ENCODE measurements at regions not wholly inside any gene's neighbourhood (a gene's known extent, or its start where the extent isn't known, plus 50 kb on each side); places are given as distances from the start of the nearest gene placed in this dataset.

DNA sequence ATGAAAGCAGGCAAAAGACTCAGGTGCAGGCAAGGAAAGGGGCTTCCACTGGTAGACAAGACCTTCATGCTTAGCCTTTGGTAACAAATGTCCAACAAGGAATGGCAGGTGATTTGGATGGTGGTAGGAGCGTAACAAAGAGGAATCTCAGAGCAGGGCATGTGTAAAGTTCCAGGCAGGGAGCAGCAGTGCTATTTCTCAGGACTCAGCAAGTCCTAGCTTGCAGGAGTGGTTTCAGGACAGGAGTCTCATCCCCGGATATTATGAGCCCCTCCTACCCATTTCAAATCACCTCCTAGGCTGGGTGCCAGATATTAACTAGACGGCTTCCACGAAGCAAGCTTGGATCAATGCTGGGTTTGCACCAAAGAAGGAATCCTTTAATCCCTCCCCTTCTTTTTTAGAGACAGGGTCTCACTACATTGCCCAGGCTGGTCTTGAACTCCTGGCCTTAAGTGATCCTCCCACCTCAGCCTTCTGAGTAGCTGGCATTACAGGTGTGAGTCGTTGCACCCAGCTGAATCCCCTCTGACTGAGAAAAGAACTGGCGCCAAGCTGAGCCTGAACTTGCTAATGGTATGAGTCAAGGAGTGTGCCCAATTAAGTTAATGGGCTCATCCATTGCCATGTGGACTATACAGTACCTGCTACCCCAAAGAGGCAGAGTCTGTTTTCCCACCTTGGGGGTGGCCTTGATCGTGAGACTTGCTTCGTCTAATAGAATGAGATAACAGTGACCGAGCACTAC is 190.3 kb downstream of the ARL4C start:
- no peak for DNase-seq (ENCODE audit: low read depth)

DNA sequence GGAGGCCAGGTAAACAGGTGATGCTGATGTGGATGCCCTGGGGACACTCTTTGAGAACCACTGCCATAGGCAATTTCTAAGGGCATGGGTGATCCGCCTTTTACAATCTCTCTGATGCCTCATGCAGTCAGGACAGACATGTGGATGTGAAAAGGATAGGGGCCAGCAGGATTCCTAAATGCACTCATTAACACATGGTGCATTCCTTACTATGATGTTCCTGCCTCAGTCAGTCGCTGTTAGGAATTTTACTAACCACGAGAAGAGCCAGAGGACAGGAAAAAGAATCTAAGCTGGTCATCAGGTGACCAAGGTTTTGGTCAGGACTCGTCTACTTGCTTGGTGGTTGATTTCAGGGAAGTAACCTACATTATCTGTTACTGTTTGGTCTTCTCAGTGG is 191.0 kb downstream of the ARL4C start:
- DNase-seq (ENCODE audit: low read depth): peak; percentile 77

DNA sequence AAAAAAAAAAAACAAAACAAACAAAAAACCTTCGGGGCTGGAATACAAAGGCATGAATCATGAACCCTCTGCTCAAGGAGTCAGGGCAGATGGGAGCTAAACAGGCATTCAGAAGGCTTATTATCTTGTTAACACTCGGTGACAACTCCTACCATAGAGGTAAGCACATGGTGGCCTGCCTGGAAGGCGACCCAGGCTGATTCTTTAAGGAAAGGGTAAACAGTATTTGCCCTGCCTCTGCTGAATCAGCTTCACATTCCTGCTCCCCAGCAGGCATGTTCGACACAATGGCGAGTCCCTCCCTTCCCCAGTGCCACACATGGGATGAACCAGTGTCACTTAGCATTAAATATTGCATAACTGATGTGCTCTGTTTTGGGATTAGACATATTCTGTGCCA is 191.9 kb downstream of the ARL4C start:
- DNase-seq (ENCODE audit: low read depth): peak; percentile 76

DNA sequence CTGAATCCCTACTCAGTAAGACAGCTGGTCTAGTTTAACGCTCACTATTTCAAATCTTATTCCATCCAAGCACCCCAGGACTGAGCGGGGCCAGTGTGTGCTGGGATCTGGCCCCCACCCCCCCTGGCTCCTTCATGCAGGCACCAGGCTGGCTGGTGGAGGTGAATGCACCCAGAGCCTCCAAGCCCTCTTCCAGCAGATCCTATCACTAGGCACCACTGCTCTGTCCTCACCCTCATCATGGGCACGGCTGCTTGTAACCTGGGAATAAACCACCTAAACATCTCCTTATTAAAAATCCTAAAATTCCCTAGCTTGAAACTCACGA is 194.3 kb downstream of the ARL4C start:
- no peak for DNase-seq (ENCODE audit: low read depth)

DNA sequence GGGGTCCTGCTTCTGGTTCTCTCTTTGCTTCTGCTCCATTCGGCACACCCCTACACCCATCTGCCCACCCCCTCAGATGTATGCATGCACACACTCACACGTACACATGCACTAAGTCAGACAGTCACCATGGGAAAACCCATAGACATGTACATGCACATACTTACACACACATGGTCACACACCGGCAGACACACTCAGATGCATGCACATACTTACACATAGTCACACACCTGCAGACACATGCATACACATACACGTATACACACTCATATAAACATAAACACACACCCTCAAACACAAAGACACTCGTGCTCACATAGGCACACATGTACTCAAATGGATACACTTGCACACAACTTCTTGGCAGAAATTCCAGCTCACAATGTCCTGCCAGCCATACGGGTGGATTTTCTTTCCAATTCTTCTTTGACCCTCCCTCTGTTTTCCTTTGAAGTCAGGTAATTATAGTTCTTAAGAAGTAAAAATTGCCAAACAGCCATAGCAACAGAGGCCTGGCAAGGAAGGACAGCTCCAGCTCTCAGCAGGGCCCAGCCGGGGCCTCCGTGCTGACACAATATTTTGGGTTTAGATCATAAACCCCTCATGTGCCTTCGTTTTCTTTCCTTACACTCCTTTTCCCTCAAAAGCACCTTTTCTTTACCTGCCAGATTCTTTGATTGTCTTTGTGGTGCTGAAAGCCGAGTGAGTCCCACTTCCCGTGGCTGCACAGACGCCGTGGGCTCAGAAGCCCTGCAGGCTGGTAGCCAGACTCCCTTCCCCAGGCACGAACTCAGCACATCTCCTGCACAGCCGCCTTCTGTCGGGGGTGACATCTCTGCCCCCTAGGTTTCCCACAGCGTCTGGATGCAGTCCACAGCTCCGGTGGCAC is 195.7 kb downstream of the ARL4C start:
- DNase-seq (ENCODE audit: low read depth): no peak

DNA sequence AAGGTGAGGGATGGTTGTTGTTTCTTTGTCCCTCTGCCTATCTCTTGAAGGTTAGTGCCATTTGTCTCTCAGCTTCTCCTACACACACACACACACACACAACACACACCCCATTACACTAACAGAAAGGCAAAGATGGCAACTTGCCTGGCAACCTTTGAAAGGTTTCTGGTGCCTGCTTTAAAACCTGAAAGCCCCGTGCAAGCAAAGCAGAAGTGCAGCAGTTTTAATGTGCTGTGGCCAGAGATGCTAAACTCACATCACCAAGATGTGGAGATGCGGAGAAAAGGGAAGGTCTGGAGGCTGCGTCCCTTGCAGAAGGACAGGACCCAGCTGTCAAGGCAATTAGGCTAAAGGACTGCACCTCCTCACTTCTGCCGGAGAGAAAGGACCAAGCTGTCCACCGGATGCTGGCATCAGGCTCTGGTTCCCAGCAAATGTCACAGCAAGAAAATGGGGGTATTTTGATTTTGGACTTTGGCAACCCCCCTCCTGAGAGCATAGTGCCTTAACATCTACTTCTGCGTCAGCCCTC is 196.4 kb downstream of the ARL4C start:
- no peak for DNase-seq (ENCODE audit: low read depth)

DNA sequence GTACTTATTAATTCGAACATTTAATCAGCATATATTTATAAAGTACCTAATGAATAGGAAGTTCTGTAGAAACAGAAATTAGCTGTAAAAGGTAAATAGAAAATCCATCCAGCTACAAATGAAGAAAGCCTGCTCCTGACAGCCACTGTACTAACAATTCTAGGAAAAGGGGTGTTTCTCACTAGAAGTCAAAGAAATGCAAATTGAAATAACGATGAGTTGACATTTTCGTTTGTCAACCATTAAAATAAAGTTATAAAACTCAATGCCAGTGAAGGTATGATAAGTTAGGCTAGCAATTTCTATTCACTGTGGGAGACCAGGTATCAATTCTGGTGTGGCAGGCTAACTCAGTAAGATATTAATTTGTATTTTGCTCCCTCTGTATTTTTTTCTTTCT is 198.0 kb downstream of the ARL4C start:
- DNase-seq (ENCODE audit: low read depth): no peak

DNA sequence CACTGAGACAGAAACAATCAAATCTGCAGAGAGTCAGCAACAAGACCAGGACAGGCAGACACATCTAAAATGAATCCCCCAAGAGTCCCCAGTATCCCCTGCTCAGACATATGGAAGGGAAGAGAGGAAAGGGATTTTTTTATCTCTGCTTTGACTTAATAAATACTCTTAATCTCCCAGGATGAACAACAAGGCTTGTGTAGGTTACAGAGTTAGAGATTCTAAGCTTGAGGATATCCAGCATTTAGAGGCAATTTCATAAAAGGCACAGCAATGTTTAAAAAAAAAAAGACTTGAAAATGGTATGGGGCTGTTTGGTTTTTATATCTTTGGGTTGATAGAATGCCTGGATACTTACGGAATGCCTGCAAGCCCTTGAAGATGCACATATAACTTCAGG is 199.9 kb downstream of the ARL4C start:
- no peak for DNase-seq (ENCODE audit: low read depth)

DNA sequence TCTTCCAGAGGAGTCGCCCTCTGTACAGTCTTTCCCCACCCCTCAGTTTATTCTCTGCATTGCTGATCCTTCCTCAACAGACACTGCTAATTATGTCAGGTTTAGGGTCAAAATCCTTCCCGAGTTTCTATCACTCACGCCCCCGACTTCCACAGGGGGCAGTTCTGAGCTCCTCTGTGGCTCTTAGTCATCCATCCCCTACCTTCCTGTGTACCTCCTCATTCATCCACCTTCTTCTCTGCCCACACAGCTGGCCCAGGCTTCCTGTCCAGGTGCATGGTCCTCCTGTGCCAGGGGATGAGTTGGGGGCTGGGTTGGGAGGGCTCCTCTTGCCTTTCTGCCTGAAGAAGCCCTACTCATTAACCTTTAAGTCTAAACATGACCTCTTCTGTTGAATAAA is 202.9 kb downstream of the ARL4C start:
- DNase-seq (ENCODE audit: low read depth): no peak

DNA sequence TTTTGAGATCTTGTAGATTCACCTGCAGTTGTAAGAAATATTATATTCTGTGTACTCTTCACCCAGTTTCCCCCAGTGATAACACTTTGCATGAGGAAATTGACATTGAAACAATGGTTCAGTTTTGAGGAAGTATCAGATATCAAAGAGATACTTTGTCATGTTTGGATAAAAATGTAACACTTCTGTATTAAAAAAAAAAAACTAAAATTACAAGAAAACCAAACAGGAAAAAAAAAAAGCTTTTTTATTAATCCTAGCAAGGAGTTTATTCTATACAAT is 204.0 kb downstream of the ARL4C start:
- DNase-seq (ENCODE audit: low read depth): no peak

DNA sequence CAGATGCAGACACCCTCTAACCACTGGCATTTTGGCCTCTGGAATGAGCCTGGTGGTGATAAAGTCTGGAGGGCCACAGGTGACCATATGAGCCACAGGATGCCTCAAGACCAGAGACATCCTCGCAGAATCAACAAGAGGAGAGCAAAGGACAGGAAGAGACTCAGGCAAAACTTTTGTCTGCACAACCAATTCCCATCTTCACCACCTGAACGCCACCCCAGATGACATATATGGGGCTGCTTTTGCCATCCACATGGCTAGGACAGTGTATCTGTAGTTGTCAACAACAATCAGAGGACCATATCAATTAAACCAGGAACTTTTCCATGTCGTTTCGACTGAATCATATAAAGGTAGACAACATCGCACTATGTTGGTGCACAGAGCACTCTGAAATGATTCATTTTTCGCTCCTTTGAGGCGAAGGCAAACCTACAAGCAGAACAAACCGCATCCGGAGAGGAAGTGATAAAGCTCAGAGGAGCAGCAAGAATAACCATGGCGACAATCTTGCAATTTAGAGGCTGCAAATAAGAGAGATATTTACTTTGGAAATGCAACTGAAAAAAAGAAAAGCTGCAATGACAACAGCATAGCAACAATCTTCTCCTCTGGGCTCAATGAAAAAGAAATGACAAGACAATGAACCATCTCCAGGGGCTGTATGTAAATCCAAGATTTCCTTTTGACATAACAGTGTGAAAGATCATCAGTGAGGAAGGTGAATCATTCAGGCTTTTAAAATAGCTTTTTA is 204.5 kb downstream of the ARL4C start:
- DNase-seq (ENCODE audit: low read depth): peak; percentile 89

DNA sequence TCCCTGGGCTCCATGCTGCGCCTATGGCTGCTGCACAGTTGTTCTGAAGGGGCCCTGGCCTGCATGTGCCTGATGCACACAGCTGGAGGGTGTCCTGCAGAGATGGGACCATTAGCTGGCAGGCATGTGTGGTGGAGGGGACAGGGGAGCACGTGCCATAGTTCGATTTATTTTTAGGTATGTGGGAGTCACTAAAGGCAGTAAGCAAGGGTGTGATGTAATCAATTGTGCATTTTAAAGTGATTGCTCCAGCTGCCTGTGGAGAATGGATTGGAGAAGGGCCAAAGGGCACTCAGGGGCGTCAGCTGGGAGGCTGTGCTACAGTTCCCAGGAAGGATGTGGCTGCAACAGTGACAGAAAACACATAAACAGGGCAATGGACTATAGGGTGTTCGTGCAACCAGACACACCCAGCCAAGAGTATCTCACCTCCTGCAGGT is 205.1 kb downstream of the ARL4C start:
- peak; percentile 93 for DNase-seq (ENCODE audit: low read depth)

DNA sequence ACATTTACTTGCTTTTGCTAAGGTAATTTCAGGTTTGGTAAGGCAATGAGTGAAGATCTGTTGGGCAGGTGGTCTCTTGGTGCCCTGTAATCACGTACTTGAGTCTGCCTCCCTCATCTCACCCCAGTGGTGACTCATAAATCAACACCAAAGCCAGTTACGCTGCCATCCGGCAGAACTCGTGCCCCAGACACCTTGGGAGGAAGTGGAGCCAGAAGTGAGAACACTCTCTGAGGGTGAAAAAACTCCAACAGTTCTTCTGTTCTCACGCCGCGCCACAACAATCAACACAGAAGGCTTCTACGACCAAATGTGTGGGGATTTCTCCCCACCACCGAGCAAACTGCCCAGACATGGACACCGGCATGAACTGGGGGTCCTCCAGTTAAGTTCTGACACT is 206.2 kb downstream of the ARL4C start:
- DNase-seq (ENCODE audit: low read depth): peak; percentile 52

DNA sequence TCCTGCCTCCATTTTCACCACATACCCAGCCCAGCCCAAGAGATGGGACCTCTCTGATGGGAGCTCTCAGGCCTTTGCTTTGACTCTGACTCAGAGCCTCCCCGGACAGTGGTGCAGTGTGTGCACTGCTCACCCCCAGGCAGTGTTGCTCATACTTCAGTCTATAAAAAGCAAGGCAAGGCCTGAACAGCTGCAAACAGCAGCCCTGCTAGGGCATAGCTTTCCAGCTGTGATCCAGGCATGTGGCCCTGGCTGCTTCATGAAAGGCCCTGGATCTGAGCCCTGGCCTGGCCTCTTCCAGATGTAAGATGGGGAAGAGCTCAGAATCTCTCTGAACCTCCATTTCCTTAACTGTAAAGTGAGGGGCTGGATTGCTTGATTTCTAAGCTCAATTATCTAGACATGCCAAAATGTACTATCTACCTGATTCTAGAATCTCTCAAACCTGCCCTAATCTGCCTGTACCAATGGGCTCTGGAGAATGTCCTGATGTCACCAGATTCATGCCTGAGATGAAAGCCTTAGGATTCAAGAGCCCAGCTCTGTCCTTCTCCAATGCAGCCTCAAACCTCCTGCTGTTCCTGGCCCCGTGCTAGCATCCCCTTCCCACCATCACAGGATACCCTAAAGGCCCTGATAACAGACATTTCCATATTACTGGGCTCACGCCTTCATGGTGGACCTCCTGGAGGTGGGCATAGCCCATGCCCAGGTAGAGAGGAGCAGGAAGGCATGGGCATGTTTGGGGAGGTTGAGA is 206.9 kb downstream of the ARL4C start:
- peak; percentile 99 for DNase-seq (ENCODE audit: low read depth)

DNA sequence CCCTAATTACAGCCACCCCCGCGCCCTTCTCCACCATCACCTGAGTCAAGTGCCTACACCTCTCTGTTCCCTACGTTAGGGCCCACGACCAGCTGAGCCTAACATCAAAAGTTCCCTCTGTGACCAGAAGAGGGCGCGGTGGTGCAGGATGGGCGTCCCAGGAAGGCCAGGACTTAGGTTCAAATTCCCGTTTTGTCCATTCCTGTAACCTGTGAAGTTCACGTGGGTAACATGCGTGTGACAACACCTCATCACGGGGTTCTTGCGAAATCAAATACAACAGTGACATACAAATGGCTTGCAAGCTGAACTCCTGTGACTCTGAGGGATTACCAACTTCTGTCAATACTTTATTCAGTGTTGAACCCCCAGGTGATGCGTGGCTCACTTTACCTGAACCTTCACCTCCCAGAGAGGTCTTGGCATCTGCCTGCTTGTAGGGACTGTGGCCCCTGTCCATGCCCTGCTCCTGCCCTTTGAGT is 207.9 kb downstream of the ARL4C start:
- peak; percentile 45 for DNase-seq (ENCODE audit: low read depth)

DNA sequence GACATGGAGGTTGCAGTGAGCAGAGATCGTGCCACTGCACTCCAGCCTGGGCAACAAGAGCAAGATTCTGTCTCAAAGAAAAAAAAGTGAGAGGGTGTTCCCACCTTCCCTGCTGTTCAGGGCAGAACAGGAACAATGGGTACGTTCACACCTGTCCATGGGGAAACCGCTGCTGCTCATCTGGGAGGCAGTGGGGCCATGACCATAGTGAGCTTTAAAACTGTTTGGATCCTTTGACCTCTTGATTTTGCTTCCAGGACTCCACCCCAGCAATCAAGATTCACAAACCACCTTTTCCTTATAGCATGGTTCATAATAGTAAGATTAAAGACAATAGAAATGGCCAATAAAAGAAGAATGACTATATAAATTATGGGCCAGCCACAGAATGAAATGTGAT is 209.2 kb downstream of the ARL4C start:
- no peak for DNase-seq (ENCODE audit: low read depth)

DNA sequence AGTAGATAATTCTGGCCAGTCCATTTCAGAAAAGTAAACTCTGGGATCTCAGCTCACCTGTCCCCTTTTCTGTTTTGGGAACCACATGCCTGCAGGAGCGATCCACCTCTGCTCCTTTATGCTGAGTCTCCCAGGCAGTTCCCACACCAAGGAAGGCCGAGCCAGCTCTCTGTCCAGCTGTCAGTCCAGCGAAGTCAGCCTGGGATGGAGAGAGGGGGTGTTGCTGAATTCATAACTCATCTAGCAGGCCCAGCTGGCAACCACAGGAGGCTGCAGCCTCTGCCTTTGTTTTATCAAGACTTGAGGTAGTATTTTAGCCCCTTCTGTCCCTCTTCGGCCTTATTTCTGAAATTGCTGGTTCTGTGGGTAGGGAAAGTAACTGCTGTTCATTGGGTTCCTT is 209.9 kb downstream of the ARL4C start:
- DNase-seq (ENCODE audit: low read depth): peak; percentile 77

DNA sequence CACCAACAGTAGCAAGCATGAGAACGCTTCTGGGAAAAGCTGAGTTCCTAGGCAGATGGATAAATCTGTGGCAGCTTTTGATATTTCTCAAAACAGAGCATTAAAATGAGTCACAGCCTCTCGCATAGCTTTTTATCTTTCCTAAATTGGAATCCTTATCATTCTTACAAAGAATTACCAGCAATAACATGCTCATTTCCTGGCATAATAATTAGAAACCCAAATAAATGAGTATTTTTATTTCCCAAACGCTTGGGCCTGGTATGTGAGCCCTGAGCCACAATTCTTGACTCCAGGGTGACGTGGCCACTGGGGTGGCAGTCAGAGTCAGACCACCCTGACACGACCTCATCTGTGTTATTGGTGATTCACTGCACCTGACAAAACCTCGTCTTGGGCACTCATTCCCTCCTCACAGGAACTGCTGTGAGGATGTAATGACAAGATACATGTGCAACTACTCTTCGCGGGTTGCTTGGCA is 210.7 kb downstream of the ARL4C start:
- DNase-seq (ENCODE audit: low read depth): peak; percentile 91

DNA sequence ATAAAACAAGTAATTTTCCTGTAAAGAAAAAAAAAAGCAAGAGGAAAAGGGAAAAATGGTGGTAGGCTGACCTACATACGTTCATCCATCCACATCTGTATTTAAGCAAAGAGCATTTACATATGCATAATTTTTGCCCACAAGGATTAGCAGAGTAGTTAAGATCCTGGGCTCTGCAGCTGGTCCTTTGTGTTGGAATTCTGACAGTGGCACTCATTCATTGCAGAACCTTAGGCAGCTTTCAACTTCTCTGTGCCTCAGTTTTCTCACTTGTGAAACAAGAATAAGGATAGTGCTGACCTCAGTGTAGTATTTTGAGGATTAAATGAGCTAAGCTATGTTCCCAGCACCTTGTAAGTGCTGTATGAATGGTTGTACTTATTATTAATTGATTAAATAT is 211.3 kb downstream of the ARL4C start:
- peak; percentile 39 for DNase-seq (ENCODE audit: low read depth)

DNA sequence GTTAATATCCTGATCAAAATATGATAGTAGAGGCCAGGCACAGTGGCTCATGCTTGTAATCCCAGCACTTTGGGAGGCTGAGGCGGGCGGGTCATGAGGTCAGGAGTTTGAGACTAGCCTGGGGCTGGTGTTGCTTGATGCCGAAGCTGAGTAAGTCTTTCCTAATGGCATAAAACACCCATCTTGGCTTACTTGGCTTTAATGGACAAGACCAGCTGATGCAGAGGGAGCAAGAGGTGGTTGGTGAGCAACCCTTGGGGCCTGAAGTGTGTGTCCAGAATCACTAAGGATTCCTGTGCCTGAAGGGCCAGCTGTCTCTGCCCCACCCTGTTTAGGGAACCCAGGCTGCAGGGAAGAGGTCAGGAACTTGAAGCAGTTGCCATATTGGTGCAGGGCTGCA is 217.2 kb downstream of the ARL4C start:
- peak; percentile 80 for DNase-seq (ENCODE audit: low read depth)

DNA sequence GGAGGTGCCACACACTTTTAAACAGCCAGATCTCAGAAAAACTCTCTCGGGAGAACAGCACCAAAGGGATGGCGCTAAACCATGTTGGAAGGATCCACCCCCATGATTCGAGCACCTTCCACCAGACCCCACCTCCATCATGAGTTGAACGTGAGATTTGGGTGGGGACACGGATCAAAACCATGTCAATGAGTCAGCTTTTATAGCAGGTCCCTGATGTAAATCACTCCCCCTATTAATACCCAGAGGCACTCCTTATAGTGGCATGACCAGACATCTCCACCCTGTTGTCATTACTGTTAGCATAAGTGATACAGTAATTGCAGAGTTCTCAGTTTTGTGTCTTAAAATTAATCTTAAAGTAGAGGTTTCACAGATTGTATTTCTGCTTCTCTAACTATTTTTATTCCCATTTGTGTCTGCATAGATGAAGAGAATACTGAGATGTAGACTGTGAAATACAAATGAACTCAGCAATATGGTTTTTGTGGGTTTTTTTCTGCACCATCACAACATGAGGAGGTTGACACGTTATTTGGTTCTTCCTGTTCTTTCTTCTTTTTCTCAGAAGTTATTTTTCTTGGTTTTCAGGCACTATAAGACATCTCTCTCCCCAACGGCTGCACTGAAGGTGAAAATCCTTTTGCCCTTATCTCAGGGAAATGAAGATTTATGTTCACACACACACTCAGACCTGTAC is 218.2 kb downstream of the ARL4C start:
- DNase-seq (ENCODE audit: low read depth): no peak
